ENCODE measurements at regions not wholly inside any gene's neighbourhood (a gene's known extent, or its start where the extent isn't known, plus 50 kb on each side); places are given as distances from the start of the nearest gene placed in this dataset.

DNA sequence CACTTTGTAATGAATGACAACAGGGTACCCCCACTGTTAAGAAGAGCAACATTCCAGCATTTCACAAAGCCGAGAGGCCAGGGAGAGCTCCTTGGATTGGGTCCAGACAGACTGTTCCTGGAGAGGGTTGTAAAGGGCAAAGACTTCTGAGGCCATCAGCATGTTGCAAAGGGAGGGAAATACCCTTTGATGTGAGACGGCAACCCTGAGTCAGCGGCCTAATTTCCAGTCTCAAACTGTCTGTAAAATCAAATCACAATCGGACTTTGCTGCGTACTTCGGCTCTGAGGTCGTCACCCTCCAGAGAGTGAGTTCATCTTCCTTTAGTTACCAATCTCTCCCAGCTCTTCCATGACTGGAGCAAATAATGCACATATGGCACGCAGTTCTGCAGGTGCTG lies 101.0 kb upstream of the DTNBP1 start (continued):
- TF ChIP-seq, protein P1, sequence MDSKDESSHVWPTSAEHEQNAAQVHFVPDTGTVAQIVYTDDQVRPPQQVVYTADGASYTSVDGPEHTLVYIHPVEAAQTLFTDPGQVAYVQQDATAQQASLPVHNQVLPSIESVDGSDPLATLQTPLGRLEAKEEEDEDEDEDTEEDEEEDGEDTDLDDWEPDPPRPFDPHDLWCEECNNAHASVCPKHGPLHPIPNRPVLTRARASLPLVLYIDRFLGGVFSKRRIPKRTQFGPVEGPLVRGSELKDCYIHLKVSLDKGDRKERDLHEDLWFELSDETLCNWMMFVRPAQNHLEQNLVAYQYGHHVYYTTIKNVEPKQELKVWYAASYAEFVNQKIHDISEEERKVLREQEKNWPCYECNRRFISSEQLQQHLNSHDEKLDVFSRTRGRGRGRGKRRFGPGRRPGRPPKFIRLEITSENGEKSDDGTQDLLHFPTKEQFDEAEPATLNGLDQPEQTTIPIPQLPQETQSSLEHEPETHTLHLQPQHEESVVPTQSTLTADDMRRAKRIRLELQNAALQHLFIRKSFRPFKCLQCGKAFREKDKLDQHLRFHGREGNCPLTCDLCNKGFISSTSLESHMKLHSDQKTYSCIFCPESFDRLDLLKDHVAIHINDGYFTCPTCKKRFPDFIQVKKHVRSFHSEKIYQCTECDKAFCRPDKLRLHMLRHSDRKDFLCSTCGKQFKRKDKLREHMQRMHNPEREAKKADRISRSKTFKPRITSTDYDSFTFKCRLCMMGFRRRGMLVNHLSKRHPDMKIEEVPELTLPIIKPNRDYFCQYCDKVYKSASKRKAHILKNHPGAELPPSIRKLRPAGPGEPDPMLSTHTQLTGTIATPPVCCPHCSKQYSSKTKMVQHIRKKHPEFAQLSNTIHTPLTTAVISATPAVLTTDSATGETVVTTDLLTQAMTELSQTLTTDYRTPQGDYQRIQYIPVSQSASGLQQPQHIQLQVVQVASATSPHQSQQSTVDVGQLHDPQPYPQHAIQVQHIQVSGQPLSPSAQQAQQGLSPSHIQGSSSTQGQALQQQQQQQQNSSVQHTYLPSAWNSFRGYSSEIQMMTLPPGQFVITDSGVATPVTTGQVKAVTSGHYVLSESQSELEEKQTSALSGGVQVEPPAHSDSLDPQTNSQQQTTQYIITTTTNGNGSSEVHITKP (tag by site-specific recombination; IDR thresholded peaks at IDR 0.05): 0 out of 2 replicates have a peak, but pooled peaks have one; percentile 53
- TF ChIP-seq ZXDB (tag by site-specific recombination; IDR thresholded peaks at IDR 0.05) (0 out of 2 replicates have a peak, but pooled peaks have one; percentile 12), ZNF391 (tag by site-specific recombination; IDR thresholded peaks at IDR 0.05; ENCODE audit: borderline replicate concordance, low read depth) (no peak), GLI2 (tag by site-specific recombination; IDR thresholded peaks at IDR 0.05; ENCODE audit: borderline replicate concordance, low read depth) (peak; percentile 47; the same call in 1 of the 2 replicates), TCF7L2 (IDR thresholded peaks at IDR 0.05; ENCODE audit: borderline replicate concordance, low read depth, low read length) (peak; percentile 83), ZNF600 (tag by site-specific recombination; IDR thresholded peaks at IDR 0.05) (0 out of 2 replicates have a peak, but pooled peaks have one; percentile 41), ZNF302 (tag by site-specific recombination; IDR thresholded peaks at IDR 0.05; ENCODE audit: low read depth) (no peak), ZNF501 (tag by site-specific recombination; IDR thresholded peaks at IDR 0.05) (no peak), ZBTB1 (tag by site-specific recombination; IDR thresholded peaks at IDR 0.05) (no peak), SP7 (tag by site-specific recombination; IDR thresholded peaks at IDR 0.05) (peak; percentile 76), ZNF354C (tag by site-specific recombination; IDR thresholded peaks at IDR 0.05; ENCODE audit: borderline replicate concordance, low read depth) (no peak)
- TF ChIP-seq, protein P2, sequence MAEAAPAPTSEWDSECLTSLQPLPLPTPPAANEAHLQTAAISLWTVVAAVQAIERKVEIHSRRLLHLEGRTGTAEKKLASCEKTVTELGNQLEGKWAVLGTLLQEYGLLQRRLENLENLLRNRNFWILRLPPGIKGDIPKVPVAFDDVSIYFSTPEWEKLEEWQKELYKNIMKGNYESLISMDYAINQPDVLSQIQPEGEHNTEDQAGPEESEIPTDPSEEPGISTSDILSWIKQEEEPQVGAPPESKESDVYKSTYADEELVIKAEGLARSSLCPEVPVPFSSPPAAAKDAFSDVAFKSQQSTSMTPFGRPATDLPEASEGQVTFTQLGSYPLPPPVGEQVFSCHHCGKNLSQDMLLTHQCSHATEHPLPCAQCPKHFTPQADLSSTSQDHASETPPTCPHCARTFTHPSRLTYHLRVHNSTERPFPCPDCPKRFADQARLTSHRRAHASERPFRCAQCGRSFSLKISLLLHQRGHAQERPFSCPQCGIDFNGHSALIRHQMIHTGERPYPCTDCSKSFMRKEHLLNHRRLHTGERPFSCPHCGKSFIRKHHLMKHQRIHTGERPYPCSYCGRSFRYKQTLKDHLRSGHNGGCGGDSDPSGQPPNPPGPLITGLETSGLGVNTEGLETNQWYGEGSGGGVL (tag by site-specific recombination; IDR thresholded peaks at IDR 0.05): peak; percentile 86
- TF ChIP-seq, protein P3, sequence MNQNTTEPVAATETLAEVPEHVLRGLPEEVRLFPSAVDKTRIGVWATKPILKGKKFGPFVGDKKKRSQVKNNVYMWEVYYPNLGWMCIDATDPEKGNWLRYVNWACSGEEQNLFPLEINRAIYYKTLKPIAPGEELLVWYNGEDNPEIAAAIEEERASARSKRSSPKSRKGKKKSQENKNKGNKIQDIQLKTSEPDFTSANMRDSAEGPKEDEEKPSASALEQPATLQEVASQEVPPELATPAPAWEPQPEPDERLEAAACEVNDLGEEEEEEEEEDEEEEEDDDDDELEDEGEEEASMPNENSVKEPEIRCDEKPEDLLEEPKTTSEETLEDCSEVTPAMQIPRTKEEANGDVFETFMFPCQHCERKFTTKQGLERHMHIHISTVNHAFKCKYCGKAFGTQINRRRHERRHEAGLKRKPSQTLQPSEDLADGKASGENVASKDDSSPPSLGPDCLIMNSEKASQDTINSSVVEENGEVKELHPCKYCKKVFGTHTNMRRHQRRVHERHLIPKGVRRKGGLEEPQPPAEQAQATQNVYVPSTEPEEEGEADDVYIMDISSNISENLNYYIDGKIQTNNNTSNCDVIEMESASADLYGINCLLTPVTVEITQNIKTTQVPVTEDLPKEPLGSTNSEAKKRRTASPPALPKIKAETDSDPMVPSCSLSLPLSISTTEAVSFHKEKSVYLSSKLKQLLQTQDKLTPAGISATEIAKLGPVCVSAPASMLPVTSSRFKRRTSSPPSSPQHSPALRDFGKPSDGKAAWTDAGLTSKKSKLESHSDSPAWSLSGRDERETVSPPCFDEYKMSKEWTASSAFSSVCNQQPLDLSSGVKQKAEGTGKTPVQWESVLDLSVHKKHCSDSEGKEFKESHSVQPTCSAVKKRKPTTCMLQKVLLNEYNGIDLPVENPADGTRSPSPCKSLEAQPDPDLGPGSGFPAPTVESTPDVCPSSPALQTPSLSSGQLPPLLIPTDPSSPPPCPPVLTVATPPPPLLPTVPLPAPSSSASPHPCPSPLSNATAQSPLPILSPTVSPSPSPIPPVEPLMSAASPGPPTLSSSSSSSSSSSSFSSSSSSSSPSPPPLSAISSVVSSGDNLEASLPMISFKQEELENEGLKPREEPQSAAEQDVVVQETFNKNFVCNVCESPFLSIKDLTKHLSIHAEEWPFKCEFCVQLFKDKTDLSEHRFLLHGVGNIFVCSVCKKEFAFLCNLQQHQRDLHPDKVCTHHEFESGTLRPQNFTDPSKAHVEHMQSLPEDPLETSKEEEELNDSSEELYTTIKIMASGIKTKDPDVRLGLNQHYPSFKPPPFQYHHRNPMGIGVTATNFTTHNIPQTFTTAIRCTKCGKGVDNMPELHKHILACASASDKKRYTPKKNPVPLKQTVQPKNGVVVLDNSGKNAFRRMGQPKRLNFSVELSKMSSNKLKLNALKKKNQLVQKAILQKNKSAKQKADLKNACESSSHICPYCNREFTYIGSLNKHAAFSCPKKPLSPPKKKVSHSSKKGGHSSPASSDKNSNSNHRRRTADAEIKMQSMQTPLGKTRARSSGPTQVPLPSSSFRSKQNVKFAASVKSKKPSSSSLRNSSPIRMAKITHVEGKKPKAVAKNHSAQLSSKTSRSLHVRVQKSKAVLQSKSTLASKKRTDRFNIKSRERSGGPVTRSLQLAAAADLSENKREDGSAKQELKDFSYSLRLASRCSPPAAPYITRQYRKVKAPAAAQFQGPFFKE (tag by site-specific recombination; IDR thresholded peaks at IDR 0.05; ENCODE audit: borderline replicate concordance): no peak
- TF ChIP-seq, protein P4, sequence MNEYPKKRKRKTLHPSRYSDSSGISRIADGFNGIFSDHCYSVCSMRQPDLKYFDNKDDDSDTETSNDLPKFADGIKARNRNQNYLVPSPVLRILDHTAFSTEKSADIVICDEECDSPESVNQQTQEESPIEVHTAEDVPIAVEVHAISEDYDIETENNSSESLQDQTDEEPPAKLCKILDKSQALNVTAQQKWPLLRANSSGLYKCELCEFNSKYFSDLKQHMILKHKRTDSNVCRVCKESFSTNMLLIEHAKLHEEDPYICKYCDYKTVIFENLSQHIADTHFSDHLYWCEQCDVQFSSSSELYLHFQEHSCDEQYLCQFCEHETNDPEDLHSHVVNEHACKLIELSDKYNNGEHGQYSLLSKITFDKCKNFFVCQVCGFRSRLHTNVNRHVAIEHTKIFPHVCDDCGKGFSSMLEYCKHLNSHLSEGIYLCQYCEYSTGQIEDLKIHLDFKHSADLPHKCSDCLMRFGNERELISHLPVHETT (tag by site-specific recombination; IDR thresholded peaks at IDR 0.05): peak; percentile 27; the same call in 1 of the 2 replicates
